Prostate gland (tissue), 2 donors: ENCODE measurements at regions not wholly inside any gene's neighbourhood (a gene's known extent, or its start where the extent isn't known, plus 50 kb on each side); places are given as distances from the start of the nearest gene placed in this dataset.

Experiments
- CTCF ChIP-seq, 4 experiments: fragments of 200-600 bp in 2 of 4; fragments of 450-650 bp in 2 of 4; sonication (generic) in 2 of 4; IDR thresholded peaks; 1 replicate in 3 of 4; 2 replicates in 1 of 4; pipeline ENCODE4 v1.5.1; 2016 to 2019; ENCODE audit warnings: antibody characterized with exemption in 4 of 4, mild to moderate bottlenecking in 2 of 4, moderate library complexity in 2 of 4
- POLR2A ChIP-seq: fragments of 450-650 bp; IDR thresholded peaks from one replicate; pipeline ENCODE4 v1.6.1; 2016; ENCODE audit warnings: antibody characterized with exemption, mild to moderate bottlenecking
- POLR2AphosphoS5 ChIP-seq: sonication (generic); formaldehyde crosslinking; IDR thresholded peaks from one replicate; pipeline ENCODE4 v1.6.1; 2017; ENCODE audit warnings: antibody characterized with exemption

DNA sequence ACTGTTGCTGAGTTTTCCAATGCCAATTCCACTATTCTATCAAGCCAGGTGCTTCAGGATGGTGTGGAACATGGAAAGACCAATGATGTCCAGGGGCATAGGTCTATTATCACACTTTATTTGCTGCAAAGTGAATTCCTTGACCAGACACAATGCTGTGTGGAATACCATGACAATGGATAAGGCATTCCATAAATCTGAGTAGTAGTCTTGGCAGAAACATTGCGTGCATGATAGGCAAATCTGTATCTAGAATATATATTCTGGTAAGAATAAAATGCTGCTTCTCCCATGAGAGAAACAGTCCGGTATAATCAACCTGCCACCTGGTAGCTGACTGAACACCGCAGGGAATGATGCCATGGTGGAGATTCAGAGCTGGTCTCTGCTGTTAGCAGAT lies 70.0 kb upstream of the ALDH1A3 start:
- TF ChIP-seq CTCF (IDR thresholded peaks at IDR 0.05) (no peak), POLR2AphosphoS5 (no peak), POLR2A (no peak)
